HL-60 (cell line): ENCODE measurements at regions not wholly inside any gene's neighbourhood (a gene's known extent, or its start where the extent isn't known, plus 50 kb on each side); places are given as distances from the start of the nearest gene placed in this dataset.

Source experiments
- POLR2AphosphoS5 ChIP-seq: IDR thresholded peaks from 2 replicates; pipeline ENCODE4 v1.6.1; 2012; ENCODE audit warnings: low read depth
- TF ChIP-seq, protein P1 (sequence below): IDR thresholded peaks from one replicate; pipeline ENCODE4 v1.5.1; 2011; ENCODE audit warnings: low read length, control low read depth, inconsistent platforms; ENCODE audit not compliant: insufficient read depth
- TF ChIP-seq, protein P2 (sequence below): IDR thresholded peaks from 2 replicates; pipeline ENCODE4 v1.6.1; 2012; ENCODE audit warnings: low read depth; ENCODE audit not compliant: insufficient replicate concordance

DNA sequence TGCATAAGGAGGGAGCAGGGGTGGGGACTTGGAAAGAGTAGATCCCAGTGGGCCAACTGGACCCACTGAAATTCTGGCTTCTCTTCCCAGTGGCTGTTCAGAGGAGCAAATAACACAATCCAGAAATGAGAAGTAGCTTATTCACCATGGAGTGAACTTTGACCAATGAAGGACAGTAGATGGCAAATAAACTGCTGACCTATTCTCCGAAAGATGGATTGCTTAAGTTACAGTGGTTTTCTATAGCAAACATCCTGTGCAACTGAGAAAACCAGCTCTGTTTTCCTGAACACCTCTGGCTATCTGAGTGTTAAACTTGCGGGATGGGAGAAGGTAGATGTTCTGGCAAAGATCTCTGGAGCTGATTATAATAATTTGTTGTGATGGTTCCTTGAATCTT is 325.1 kb downstream of the SPATA31D1 start:
- TF ChIP-seq, protein P1, sequence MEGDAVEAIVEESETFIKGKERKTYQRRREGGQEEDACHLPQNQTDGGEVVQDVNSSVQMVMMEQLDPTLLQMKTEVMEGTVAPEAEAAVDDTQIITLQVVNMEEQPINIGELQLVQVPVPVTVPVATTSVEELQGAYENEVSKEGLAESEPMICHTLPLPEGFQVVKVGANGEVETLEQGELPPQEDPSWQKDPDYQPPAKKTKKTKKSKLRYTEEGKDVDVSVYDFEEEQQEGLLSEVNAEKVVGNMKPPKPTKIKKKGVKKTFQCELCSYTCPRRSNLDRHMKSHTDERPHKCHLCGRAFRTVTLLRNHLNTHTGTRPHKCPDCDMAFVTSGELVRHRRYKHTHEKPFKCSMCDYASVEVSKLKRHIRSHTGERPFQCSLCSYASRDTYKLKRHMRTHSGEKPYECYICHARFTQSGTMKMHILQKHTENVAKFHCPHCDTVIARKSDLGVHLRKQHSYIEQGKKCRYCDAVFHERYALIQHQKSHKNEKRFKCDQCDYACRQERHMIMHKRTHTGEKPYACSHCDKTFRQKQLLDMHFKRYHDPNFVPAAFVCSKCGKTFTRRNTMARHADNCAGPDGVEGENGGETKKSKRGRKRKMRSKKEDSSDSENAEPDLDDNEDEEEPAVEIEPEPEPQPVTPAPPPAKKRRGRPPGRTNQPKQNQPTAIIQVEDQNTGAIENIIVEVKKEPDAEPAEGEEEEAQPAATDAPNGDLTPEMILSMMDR: no peak
- TF ChIP-seq, protein P2, sequence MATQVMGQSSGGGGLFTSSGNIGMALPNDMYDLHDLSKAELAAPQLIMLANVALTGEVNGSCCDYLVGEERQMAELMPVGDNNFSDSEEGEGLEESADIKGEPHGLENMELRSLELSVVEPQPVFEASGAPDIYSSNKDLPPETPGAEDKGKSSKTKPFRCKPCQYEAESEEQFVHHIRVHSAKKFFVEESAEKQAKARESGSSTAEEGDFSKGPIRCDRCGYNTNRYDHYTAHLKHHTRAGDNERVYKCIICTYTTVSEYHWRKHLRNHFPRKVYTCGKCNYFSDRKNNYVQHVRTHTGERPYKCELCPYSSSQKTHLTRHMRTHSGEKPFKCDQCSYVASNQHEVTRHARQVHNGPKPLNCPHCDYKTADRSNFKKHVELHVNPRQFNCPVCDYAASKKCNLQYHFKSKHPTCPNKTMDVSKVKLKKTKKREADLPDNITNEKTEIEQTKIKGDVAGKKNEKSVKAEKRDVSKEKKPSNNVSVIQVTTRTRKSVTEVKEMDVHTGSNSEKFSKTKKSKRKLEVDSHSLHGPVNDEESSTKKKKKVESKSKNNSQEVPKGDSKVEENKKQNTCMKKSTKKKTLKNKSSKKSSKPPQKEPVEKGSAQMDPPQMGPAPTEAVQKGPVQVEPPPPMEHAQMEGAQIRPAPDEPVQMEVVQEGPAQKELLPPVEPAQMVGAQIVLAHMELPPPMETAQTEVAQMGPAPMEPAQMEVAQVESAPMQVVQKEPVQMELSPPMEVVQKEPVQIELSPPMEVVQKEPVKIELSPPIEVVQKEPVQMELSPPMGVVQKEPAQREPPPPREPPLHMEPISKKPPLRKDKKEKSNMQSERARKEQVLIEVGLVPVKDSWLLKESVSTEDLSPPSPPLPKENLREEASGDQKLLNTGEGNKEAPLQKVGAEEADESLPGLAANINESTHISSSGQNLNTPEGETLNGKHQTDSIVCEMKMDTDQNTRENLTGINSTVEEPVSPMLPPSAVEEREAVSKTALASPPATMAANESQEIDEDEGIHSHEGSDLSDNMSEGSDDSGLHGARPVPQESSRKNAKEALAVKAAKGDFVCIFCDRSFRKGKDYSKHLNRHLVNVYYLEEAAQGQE: no peak
- no peak for TF ChIP-seq POLR2AphosphoS5
